AG09309 (cell line): ENCODE measurements at regions not wholly inside any gene's neighbourhood (a gene's known extent, or its start where the extent isn't known, plus 50 kb on each side); places are given as distances from the start of the nearest gene placed in this dataset.
"Not testable (repeated sequence)": the region's sequence is repeated elsewhere in the genome, so short reads cannot be mapped to it uniquely, and the experiment has no call there.

Experiments used
- DNase-seq: peaks from one replicate; pipeline ENCODE4 v3.0.0-alpha.2; 2010; ENCODE audit warnings: low read depth
- H3K4me3 ChIP-seq: 2 replicates; pipeline ENCODE4 v1.5.1; 2011; ENCODE audit warnings: mild to moderate bottlenecking, low read depth, low read length, moderate library complexity; ENCODE audit not compliant: control insufficient read depth
- TF ChIP-seq, protein P1 (sequence below): IDR thresholded peaks from 2 replicates; pipeline ENCODE4 v1.5.1; 2011; ENCODE audit warnings: mild to moderate bottlenecking, low read depth, low read length, inconsistent platforms; ENCODE audit not compliant: insufficient read depth, control insufficient read depth; ENCODE audit errors: missing control alignments

DNA sequence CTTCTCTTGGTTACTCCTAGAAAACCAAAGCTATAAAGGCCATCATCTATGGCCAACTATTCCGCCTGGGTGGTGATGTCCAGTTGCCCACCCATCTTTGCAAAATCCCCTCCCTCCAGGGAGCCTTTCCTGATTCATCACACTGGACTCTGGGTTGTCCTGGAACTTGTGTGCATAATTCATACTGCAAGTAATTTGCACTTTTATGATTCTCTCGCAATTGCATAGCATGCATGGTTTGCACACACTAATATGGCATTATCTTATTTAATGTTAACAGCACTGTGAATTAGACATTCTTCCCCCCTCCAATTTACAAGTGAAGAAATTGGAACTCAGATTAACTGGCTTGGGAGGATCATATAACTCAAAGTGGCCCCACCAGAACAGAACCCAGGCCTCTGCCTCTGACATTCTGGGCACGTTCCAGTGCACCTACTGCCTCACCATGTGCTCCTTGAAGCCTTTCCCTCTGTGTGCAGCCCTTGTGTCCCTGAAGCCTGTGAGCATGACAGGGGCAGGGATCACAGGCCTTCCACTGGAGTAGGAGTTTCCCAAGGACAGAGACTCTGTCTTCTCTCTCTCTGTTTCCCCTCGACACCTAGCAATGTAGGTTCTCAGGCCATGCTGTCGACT is 98.9 kb upstream of the IPO9 start:
- no peak for DNase-seq
- no peak overlapping the region for H3K4me3 ChIP-seq
- TF ChIP-seq, protein P1, sequence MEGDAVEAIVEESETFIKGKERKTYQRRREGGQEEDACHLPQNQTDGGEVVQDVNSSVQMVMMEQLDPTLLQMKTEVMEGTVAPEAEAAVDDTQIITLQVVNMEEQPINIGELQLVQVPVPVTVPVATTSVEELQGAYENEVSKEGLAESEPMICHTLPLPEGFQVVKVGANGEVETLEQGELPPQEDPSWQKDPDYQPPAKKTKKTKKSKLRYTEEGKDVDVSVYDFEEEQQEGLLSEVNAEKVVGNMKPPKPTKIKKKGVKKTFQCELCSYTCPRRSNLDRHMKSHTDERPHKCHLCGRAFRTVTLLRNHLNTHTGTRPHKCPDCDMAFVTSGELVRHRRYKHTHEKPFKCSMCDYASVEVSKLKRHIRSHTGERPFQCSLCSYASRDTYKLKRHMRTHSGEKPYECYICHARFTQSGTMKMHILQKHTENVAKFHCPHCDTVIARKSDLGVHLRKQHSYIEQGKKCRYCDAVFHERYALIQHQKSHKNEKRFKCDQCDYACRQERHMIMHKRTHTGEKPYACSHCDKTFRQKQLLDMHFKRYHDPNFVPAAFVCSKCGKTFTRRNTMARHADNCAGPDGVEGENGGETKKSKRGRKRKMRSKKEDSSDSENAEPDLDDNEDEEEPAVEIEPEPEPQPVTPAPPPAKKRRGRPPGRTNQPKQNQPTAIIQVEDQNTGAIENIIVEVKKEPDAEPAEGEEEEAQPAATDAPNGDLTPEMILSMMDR = no peak

DNA sequence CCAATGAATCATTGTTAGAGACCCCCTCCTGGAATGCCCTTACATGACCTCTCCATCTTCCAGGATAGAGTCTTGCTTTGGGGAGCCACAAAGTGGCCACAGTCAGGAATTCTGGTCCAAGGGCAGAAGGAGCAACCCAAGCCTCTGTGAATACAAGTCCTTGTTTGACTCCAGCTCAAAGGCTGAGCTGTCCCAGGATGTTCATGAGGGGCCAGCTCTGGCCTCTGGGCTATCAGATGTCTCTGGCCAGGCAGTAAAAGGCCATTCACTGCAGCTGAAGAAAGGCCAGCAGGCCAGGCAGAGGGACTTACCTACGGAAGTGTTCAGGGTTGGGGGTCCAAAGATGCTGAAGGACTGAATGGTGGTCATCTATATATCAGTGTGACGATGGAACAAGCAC is 98.3 kb upstream of the IPO9 start:
- no peak overlapping the region for H3K4me3 ChIP-seq
- TF ChIP-seq, protein P1 = no peak
- DNase-seq = no peak

DNA sequence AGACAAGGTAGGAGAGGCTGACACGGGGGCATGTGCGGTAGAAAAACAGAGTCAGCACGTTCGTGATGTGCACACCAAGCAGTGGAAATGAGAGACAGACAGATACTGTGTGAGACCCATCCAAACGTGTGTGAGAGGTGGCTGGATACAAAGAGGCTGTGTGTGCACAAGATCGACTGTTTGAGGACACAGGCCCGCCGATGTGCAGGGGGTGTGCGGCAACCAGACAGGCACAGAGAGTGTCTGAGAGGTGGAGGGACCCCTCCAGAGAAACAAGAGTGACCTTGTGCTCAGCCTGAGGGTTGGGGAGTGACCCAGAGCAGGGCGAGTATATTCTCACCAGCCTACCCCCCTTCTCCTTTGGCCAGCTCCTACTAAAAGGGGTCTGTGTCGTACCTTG is 97.8 kb upstream of the IPO9 start:
- H3K4me3 ChIP-seq = no peak overlapping the region
- DNase-seq = no peak
- TF ChIP-seq, protein P1 = no peak

DNA sequence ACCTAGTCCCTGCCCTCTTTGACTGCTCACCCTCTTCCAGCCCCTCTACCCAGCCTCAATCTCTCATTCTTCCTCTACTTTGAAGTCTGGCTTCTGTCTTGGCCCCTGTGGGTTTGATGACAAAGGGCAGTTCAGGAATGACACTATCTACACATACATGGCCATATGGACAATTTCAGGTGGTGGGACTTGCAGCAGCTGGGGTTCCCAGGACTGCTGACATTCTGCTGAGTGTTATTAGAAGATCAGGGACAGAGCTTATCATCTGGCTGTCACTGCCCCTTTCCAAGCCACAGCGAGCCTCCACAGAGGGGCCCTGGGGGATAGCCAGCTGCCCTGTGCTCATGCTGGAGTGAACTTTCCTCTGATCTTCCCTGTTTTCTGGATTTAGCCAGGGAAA is 97.4 kb upstream of the IPO9 start:
- no peak for DNase-seq
- no peak overlapping the region for H3K4me3 ChIP-seq
- TF ChIP-seq, protein P1 = no peak

DNA sequence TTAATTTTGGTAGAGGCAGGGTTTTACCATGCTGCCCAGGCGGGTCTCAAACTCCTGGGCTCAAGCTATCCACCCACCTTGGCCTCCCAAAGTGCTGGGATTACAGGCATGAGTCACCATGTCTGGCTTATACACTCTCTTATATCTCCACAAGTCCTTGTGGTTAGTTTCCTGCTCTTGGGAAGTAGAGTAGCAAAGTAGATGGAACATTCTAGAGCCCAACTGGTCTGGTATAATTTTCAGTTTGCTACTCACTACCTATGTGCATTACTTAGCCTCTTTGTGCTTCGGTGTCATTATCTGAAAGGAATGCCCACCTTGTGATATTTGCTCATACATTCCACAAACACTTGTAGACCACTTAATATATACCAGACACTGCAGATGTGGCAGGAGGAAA is 96.6 kb upstream of the IPO9 start:
- DNase-seq = no peak
- TF ChIP-seq, protein P1 = no peak
- no peak overlapping the region for H3K4me3 ChIP-seq

DNA sequence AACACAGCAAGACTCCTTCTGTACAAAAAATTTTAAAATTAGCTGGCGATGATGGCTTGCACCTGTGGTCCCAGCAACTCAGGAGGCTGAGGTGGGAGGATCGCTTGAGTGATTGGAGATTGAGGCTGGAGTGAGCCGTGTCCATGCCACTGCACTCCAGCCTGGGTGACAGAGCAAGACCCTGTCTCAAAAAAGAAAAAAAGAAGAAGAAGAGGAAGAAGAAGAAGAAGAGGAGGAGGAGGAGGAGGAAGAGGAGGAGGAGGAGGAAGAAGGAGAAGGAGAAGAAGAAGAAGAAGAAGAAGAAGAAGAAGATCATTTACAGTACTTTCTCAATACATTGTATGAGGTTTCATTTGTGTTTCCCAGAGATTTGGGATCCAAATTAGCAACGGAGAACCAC is 94.7 kb upstream of the IPO9 start:
- not testable (repeated sequence) for H3K4me3 ChIP-seq, DNase-seq

DNA sequence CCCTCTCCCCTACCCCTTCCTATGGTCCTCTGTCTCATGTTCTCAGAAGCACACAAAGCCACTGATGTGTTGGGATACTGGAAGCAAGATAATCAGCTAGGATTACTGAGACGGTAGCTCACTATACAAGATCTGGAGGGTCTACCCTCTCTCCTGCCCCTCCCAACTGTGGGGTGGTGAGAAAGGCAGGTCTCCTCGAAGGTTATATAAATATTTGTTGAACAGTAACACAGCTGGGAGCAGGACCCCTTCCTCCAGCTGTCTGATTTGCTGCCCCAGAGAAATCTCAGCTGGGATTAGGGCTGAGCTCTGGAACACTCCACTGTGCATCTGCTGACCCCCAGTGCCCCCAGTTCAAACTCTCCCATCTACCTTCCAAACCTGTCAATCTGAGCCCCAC is 94.2 kb upstream of the IPO9 start:
- H3K4me3 ChIP-seq = no peak overlapping the region
- DNase-seq = no peak
- TF ChIP-seq, protein P1 = no peak
